IPS DF 6.9 (cell line): ENCODE measurements at regions not wholly inside any gene's neighbourhood (a gene's known extent, or its start where the extent isn't known, plus 50 kb on each side); places are given as distances from the start of the nearest gene placed in this dataset.

Experiments
- DNase-seq: peaks from one replicate; pipeline ENCODE4 v3.0.0-alpha.2; 2013; ENCODE audit warnings: low read depth, low spot score
- H3K27ac ChIP-seq: one replicate; pipeline ENCODE4 v1.5.1; 2013; ENCODE audit warnings: low read length, control low read depth
- H3K27me3 ChIP-seq: 2 replicates; pipeline ENCODE4 v1.6.1; 2013; ENCODE audit warnings: mild to moderate bottlenecking, low read length; ENCODE audit not compliant: control insufficient read depth, insufficient read depth
- H3K36me3 ChIP-seq: 2 replicates; pipeline ENCODE4 v1.6.1; 2013; ENCODE audit warnings: low read length; ENCODE audit not compliant: control insufficient read depth, insufficient read depth
- H3K4me1 ChIP-seq: 2 replicates; pipeline ENCODE4 v1.6.1; 2013; ENCODE audit warnings: low read length; ENCODE audit not compliant: control insufficient read depth, insufficient read depth
- H3K4me3 ChIP-seq: 2 replicates; pipeline ENCODE4 v1.5.1; 2013; ENCODE audit warnings: mild to moderate bottlenecking, low read length
- H3K9me3 ChIP-seq: 2 replicates; pipeline ENCODE4 v1.6.1; 2013; ENCODE audit warnings: low read length, inconsistent platforms; ENCODE audit not compliant: control insufficient read depth, insufficient read depth
- WGBS: extraction: QIAGEN DNeasy Blood & Tissue Kit; methylation state at CpG from one replicate; pipeline ENCODE4 v1.1.7; 2013; ENCODE audit warnings: mixed read lengths, missing lambda C conversion rate; ENCODE audit not compliant: insufficient read length, insufficient coverage; 5-methylcytosine and 5-hydroxymethylcytosine counted together

DNA sequence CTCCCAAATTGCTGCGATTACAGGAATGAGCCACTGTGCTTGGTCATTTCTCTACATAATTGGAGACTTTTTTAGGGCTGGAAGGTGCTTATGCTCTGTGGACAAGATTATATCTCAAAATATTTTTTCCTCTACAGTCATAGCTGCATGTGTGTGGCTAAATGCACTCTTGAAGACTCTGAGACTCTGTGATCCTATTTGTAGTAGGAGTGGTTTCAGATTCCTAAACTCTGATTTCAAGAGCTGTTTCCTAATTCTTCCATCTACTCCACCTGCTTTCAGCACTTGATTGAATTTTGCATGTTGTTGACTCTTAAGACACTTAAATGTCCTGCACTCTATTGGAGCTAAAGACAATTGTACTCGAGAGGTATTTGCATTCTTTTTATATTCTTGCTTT, 78.0 kb downstream of the KLF5 start:
- Histone ChIP-seq H3K9me3 (no peaks in the 10 kb centered on the region), H3K4me1 (no peaks in the 10 kb centered on the region), H3K27ac (no peak overlapping the region), H3K4me3 (no peak overlapping the region), H3K36me3 (no peaks in the 10 kb centered on the region), H3K27me3 (no peaks in the 10 kb centered on the region; the same call in 1 of the 2 replicates)
- no peak for DNase-seq
- no CpG with 5 or more reads among the region's 2 CpGs for WGBS

DNA sequence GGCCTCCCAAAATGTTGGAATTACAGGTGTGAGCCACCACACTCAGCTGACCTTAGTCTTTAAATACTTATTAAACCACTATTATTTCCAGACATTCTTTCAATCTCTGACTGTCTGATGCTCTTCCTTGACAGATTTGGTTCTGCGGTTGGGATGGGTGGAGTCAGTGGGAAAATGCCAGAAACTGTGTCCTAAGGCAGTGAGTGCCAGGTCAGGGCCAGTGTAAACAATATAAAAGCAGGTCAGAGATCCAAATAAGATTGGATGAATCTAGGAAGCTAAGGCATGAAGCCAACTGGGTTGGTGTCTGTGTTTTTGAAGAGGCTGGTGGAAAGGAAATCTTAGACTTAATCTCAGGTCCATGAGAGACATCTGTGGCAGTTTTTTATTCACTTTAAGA, 74.7 kb downstream of the KLF5 start:
- H3K27ac ChIP-seq, result no peak overlapping the region
- no peaks in the 10 kb centered on the region for H3K9me3 ChIP-seq
- no peaks in the 10 kb centered on the region; the same call in 1 of the 2 replicates for H3K27me3 ChIP-seq
- WGBS, result no CpG with 5 or more reads among the region's 1 CpG
- H3K36me3 ChIP-seq, result no peaks in the 10 kb centered on the region
- no peak overlapping the region for H3K4me3 ChIP-seq
- no peak for DNase-seq
- H3K4me1 ChIP-seq, result no peaks in the 10 kb centered on the region

DNA sequence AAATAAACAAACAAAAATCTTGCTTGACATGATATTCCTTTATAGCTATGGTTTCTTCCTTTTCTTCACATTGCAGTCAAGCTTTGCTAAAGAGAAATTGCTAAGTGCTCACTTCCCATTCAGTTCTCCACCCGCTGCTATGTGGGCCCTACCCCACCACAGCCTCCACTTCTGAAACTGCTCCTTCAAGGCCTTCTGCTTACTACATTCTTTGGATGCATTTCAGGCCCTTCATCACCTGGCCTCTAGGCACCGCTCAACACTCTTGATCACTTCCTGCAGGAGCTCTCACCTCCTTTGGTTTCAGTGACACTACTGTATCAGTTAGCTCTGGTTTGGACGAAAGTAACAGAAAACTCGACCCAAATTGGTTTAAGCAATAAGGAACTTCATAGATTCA, 72.4 kb downstream of the KLF5 start:
- no CpG with 5 or more reads among the region's 4 CpGs for WGBS
- Histone ChIP-seq H3K4me1 (no peaks in the 10 kb centered on the region), H3K27me3 (no peaks in the 10 kb centered on the region), H3K36me3 (no peaks in the 10 kb centered on the region), H3K27ac (no peak overlapping the region), H3K9me3 (no peaks in the 10 kb centered on the region), H3K4me3 (no peak overlapping the region)
- DNase-seq, result no peak

DNA sequence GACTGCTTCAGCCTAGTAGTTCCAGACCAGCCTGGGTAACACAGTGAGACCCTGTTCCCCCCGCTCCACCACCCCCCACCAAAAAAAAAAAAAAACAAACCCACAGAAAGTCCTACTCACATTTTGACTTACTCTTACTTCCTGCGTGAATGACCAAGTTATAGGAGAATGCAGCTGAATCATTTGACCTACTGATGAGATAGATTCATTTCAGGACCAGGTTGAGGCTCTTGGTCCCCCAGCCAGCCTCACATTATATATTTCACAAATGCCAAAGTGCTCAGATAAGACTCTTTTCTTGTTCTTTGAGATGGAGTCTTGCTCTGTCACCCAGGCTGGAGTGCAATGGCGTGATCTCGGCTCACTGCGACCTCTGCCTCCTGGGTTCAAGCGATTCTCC, 70.2 kb downstream of the KLF5 start:
- no peak for DNase-seq
- Histone ChIP-seq H3K27me3 (no peaks in the 10 kb centered on the region), H3K4me1 (no peaks in the 10 kb centered on the region), H3K4me3 (no peak overlapping the region), H3K9me3 (no peaks in the 10 kb centered on the region), H3K36me3 (no peaks in the 10 kb centered on the region), H3K27ac (no peak overlapping the region)
- WGBS, result no CpG with 5 or more reads among the region's 6 CpGs
